H1 (cell line): ENCODE measurements at regions not wholly inside any gene's neighbourhood (a gene's known extent, or its start where the extent isn't known, plus 50 kb on each side); places are given as distances from the start of the nearest gene placed in this dataset.

Experiments
- CTCF ChIA-PET: fragments of 300-600 bp; sonication (Branson Sonifier 250); formaldehyde crosslinking; loops from one replicate; lab custom pipeline; 2021; ENCODE audit not compliant: partially characterized antibody; lab: Charles Lee
- POLR2A ChIA-PET: fragments of 300-600 bp; sonication (Branson Sonifier 250); formaldehyde crosslinking; loops from one replicate; lab custom pipeline; 2021; ENCODE audit warnings: inconsistent platforms; ENCODE audit not compliant: partially characterized antibody; lab: Charles Lee
- DNase-seq, 2 experiments: peaks; one replicate each; pipeline versions ENCODE4 v3.0.0 to v3.0.0-alpha.2; 2010 to 2022; ENCODE audit warnings: low spot score in 2 of 2, low read depth in 1 of 2, mixed read lengths in 1 of 2
- FAIRE-seq: peaks from 2 replicates; lab custom pipeline; 2011; peaks lifted over from hg19 to GRCh38; lab: Jason Lieb, UNC
- H2AFZ ChIP-seq: 2 replicates; pipeline ENCODE4 v1.8.1; 2012; ENCODE audit warnings: low read length, inconsistent platforms
- H2AK5ac ChIP-seq: 2 replicates; pipeline ENCODE4 v1.6.1; 2013; ENCODE audit warnings: low read depth, low read length
- H2BK120ac ChIP-seq: replicated peaks from 2 replicates; pipeline ENCODE3; 2013; ENCODE audit warnings: low read depth, low read length, inconsistent platforms
- H2BK12ac ChIP-seq: 2 replicates; pipeline ENCODE4 v1.6.1; 2013; ENCODE audit warnings: low read depth, low read length
- H2BK15ac ChIP-seq: 2 replicates; pipeline ENCODE4 v1.6.1; 2013; ENCODE audit warnings: low read length
- H2BK20ac ChIP-seq: 2 replicates; pipeline ENCODE4 v1.6.1; 2013; ENCODE audit warnings: low read length
- H2BK5ac ChIP-seq: 2 replicates; pipeline ENCODE4 v1.6.1; 2013; ENCODE audit warnings: low read depth, low read length
- H3K14ac ChIP-seq: 2 replicates; pipeline ENCODE4 v1.6.1; 2013; ENCODE audit warnings: inconsistent platforms; ENCODE audit not compliant: insufficient read length
- H3K18ac ChIP-seq: 2 replicates; pipeline ENCODE4 v1.6.1; 2013; ENCODE audit warnings: low read length; ENCODE audit errors: extremely low read depth
- H3K23ac ChIP-seq: 2 replicates; pipeline ENCODE4 v1.6.1; 2013; ENCODE audit warnings: inconsistent platforms; ENCODE audit not compliant: insufficient read length
- H3K23me2 ChIP-seq: 2 replicates; pipeline ENCODE4 v1.6.1; 2013; ENCODE audit warnings: low read depth, low read length
- H3K27ac ChIP-seq: 2 replicates; pipeline ENCODE4 v1.6.1; 2011; ENCODE audit warnings: low read depth, low read length, inconsistent platforms
- H3K27me3 ChIP-seq, 4 experiments: replicated peaks in 1 of 4; 1 replicate in 1 of 4; 2 replicates in 3 of 4; pipeline versions ENCODE4 v1.6.1 to v1.8.1; 2011 to 2013; ENCODE audit warnings: low read length in 3 of 4, mild to moderate bottlenecking in 3 of 4, inconsistent platforms in 2 of 4, mixed read lengths in 2 of 4, moderate library complexity in 1 of 4; ENCODE audit not compliant: control insufficient read depth in 3 of 4, insufficient read depth in 3 of 4; ENCODE audit errors: extremely low read depth in 1 of 4
- H3K36me3 ChIP-seq, 4 experiments: 2 replicates each; pipeline versions ENCODE4 v1.6.1 to v1.8.1; 2011 to 2013; ENCODE audit warnings: mild to moderate bottlenecking in 4 of 4, low read length in 3 of 4, moderate library complexity in 2 of 4, control low read depth in 1 of 4, inconsistent platforms in 1 of 4; ENCODE audit not compliant: insufficient read depth in 4 of 4, control insufficient read depth in 2 of 4
- H3K4ac ChIP-seq: replicated peaks from 2 replicates; pipeline ENCODE3; 2013; ENCODE audit warnings: low read length, low read depth, mixed read lengths, inconsistent platforms; ENCODE audit not compliant: insufficient read length
- H3K4me1 ChIP-seq, 4 experiments: replicated peaks in 1 of 4; 1 replicate in 1 of 4; 2 replicates in 3 of 4; pipeline versions ENCODE4 v1.6.1 to v1.8.1; 2011 to 2013; ENCODE audit warnings: low read length in 3 of 4, inconsistent platforms in 2 of 4, mixed read lengths in 1 of 4; ENCODE audit not compliant: insufficient read depth in 4 of 4, control insufficient read depth in 3 of 4
- H3K4me2 ChIP-seq, 2 experiments: 2 replicates each; pipeline versions ENCODE4 v1.6.1 to v1.8.1; 2011 to 2013; ENCODE audit warnings: low read depth in 2 of 2, low read length in 2 of 2, control low read depth in 1 of 2, inconsistent platforms in 1 of 2, mild to moderate bottlenecking in 1 of 2; ENCODE audit not compliant: insufficient read depth in 1 of 2
- H3K4me3 ChIP-seq, 4 experiments: fragments of 200-600, 300-600 bp in 1 of 4; sonication (generic), shearing (Covaris generic), sonication (Bioruptor Twin) in 1 of 4; 2 replicates each; pipeline versions ENCODE4 v1.5.1 to v1.8.1; 2011 to 2016; ENCODE audit warnings: low read length in 4 of 4, low read depth in 3 of 4, control low read depth in 2 of 4, inconsistent platforms in 2 of 4, mild to moderate bottlenecking in 2 of 4, mixed read lengths in 1 of 4, moderate library complexity in 1 of 4; ENCODE audit not compliant: insufficient read depth in 2 of 4; ENCODE audit errors: extremely low read depth in 1 of 4
- H3K56ac ChIP-seq: replicated peaks from 2 replicates; pipeline ENCODE3; 2013; ENCODE audit warnings: low read depth, mild to moderate bottlenecking, mixed read lengths, low read length, inconsistent platforms; ENCODE audit not compliant: insufficient read length
- H3K79me1 ChIP-seq: 2 replicates; pipeline ENCODE4 v1.6.1; 2013; ENCODE audit warnings: low read depth, low read length, control low read depth
- H3K79me2 ChIP-seq, 2 experiments: 2 replicates each; pipeline versions ENCODE4 v1.6.1 to v1.8.1; 2012 to 2013; ENCODE audit warnings: low read length in 2 of 2, mild to moderate bottlenecking in 2 of 2, inconsistent platforms in 1 of 2; ENCODE audit not compliant: insufficient read depth in 2 of 2, control insufficient read depth in 1 of 2
- H3K9ac ChIP-seq, 4 experiments: replicated peaks in 1 of 4; 1 replicate in 1 of 4; 2 replicates in 3 of 4; pipeline versions ENCODE4 v1.6.1 to v1.8.1; 2011 to 2013; ENCODE audit warnings: low read depth in 3 of 4, low read length in 3 of 4, control low read depth in 2 of 4, mild to moderate bottlenecking in 2 of 4, moderate library complexity in 2 of 4, inconsistent platforms in 1 of 4; ENCODE audit errors: extremely low read depth in 1 of 4
- H3K9me3 ChIP-seq, 2 experiments: 2 replicates each; pipeline versions ENCODE4 v1.6.1 to v1.8.1; 2012 to 2013; ENCODE audit warnings: mild to moderate bottlenecking in 2 of 2, moderate library complexity in 2 of 2, control low read depth in 1 of 2, inconsistent platforms in 1 of 2, low read depth in 1 of 2, low read length in 1 of 2, mixed read lengths in 1 of 2; ENCODE audit not compliant: insufficient read depth in 2 of 2
- H4K20me1 ChIP-seq, 2 experiments: replicated peaks in 1 of 2; 2 replicates each; pipeline versions ENCODE3 to v1.8.1; 2011 to 2013; ENCODE audit warnings: inconsistent platforms in 2 of 2, low read length in 2 of 2, mild to moderate bottlenecking in 1 of 2; ENCODE audit not compliant: insufficient read depth in 2 of 2, control insufficient read depth in 1 of 2
- H4K5ac ChIP-seq: 2 replicates; pipeline ENCODE4 v1.6.1; 2013; ENCODE audit warnings: low read length, low read depth, mixed read lengths, inconsistent platforms; ENCODE audit not compliant: insufficient read length
- H4K8ac ChIP-seq: 2 replicates; pipeline ENCODE4 v1.8.0; 2013; ENCODE audit warnings: mild to moderate bottlenecking, moderate library complexity, low read length, inconsistent platforms; ENCODE audit not compliant: insufficient read depth; ENCODE audit errors: extremely low read depth
- H4K91ac ChIP-seq: replicated peaks from 2 replicates; pipeline ENCODE3; 2013; ENCODE audit warnings: low read length, mixed read lengths, inconsistent platforms; ENCODE audit not compliant: insufficient read length
- CTBP2 ChIP-seq: IDR thresholded peaks from 2 replicates; pipeline ENCODE4 v1.7.0; 2011; ENCODE audit warnings: borderline replicate concordance, mild to moderate bottlenecking, moderate library complexity, mixed read lengths, low read length; ENCODE audit not compliant: insufficient read depth, insufficient read length
- RXRA ChIP-seq: IDR thresholded peaks from 2 replicates; pipeline ENCODE4 v1.6.1; 2011; ENCODE audit warnings: low read depth, mild to moderate bottlenecking, low read length, moderate library complexity; ENCODE audit not compliant: insufficient read depth
- YY1 ChIP-seq: IDR thresholded peaks from 2 replicates; pipeline ENCODE4 v1.6.1; 2011; ENCODE audit warnings: low read depth, mild to moderate bottlenecking, low read length
- WGBS, 2 experiments: shearing (Covaris generic) in 1 of 2; methylation state at CpG; one replicate each; pipeline versions ENCODE4 v1.1.6 to v1.1.7; 2013 to 2015; ENCODE audit warnings: low lambda C conversion rate in 2 of 2, mixed read lengths in 2 of 2, inconsistent platforms in 1 of 2, low coverage in 1 of 2, missing lambda C conversion rate in 1 of 2; ENCODE audit not compliant: insufficient replicate concordance in 2 of 2, insufficient coverage in 1 of 2, insufficient read length in 1 of 2; ENCODE audit errors: extremely low coverage in 1 of 2, missing lambda C conversion rate in 1 of 2; 5-methylcytosine and 5-hydroxymethylcytosine counted together
- TF ChIP-seq, protein P1 (sequence below): IDR thresholded peaks from 2 replicates; pipeline ENCODE4 v1.6.1; 2012; ENCODE audit warnings: low read length, inconsistent platforms

DNA sequence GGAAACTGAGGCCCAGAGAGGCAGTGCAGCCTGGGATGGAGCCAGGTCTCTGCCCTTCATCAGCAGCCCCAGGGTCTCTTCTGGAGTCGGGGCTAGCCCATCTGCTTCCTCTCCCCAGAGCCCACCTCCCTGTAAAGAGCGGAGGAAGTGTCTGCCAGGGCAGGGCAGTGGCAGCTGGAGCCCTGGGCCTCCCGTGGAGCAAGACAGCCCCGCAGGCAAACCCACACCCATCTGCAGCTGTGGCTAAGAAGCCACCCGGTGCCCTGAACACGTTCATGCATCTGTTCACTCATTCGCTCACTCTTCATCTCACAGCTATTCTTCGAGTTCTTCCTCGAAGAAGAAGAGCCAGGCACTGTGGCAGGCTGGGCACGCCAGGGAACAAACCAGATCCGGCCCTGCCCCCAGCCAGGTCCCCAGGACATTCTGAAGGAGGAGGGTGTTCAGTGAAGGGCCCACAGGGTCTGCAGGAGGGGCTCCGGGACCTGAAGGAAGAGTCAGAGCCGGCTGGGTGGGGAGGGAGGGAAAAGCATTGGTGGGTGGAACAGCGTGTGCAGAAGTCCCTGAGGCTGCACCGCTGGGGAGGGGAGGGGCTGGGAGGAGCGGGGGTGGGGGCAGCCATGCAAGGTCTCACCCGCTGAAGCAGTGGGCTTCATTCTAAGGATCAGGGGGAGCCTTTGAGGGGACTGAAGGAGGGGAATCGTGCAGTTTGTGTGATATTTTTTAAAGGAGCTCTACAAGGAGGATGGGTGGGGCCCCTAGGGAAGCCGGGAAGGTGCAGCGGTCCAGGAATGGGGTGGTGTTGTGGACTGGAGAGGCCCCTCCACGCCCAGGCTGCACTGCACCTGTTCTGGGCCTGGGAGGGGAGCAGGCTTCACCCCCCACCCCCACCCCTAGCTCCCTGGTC is 99.1 kb downstream of the UNCX start:
- H2AFZ ChIP-seq = no peak overlapping the region
- CTCF ChIA-PET = interaction anchor here (1.0 to 1.9 kb wide), 3 partner anchors 12 to 69 kb away, joined by 3 to 5 read pairs (median 4); no protein-coding TSS in a partner anchor
- no peaks in the 10 kb centered on the region for H3K23me2 ChIP-seq
- H3K4me2 ChIP-seq = no peak overlapping the region
- DNase-seq (no peak), FAIRE-seq (no peak)
- H3K27ac ChIP-seq = no peak overlapping the region
- H4K91ac ChIP-seq = no peak overlapping the region
- no peak overlapping the region for H2BK15ac ChIP-seq
- H3K56ac ChIP-seq = no peak overlapping the region
- H3K23ac ChIP-seq = no peak overlapping the region
- no peak overlapping the region for H3K9ac ChIP-seq
- no peaks in the 10 kb centered on the region for H3K27me3 ChIP-seq
- H3K36me3 ChIP-seq = no peaks in the 10 kb centered on the region
- WGBS, 2 experiments = 87% methylated on average over 15 of the region's 21 CpGs; no CpG with 5 or more reads in 1 of the 2 experiments
- H3K4ac ChIP-seq = no peak overlapping the region
- H4K8ac ChIP-seq = no peak overlapping the region
- H2BK120ac ChIP-seq = no peak overlapping the region
- H2BK5ac ChIP-seq = no peak overlapping the region
- POLR2A ChIA-PET = interaction anchor here (0.6 kb wide), 1 partner anchor 17 kb away, joined by 3 read pairs; no protein-coding TSS in a partner anchor
- H2BK20ac ChIP-seq = no peak overlapping the region
- H2BK12ac ChIP-seq = no peak overlapping the region
- no peak overlapping the region for H4K5ac ChIP-seq
- no peak for TF ChIP-seq CTBP2
- TF ChIP-seq YY1 = no peak
- TF ChIP-seq, protein P1, sequence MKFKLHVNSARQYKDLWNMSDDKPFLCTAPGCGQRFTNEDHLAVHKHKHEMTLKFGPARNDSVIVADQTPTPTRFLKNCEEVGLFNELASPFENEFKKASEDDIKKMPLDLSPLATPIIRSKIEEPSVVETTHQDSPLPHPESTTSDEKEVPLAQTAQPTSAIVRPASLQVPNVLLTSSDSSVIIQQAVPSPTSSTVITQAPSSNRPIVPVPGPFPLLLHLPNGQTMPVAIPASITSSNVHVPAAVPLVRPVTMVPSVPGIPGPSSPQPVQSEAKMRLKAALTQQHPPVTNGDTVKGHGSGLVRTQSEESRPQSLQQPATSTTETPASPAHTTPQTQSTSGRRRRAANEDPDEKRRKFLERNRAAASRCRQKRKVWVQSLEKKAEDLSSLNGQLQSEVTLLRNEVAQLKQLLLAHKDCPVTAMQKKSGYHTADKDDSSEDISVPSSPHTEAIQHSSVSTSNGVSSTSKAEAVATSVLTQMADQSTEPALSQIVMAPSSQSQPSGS = no peak
- TF ChIP-seq RXRA = no peak
- H3K4me1 ChIP-seq = no peaks in the 10 kb centered on the region
- H3K4me3 ChIP-seq = no peak overlapping the region
- H2AK5ac ChIP-seq = no peak overlapping the region
- H4K20me1 ChIP-seq = no peaks in the 10 kb centered on the region
- H3K18ac ChIP-seq = no peak overlapping the region
- H3K14ac ChIP-seq = no peak overlapping the region
- H3K79me2 ChIP-seq = no peaks in the 10 kb centered on the region
- no peaks in the 10 kb centered on the region for H3K9me3 ChIP-seq
- H3K79me1 ChIP-seq = no peaks in the 10 kb centered on the region
